ENCODE measurements at regions not wholly inside any gene's neighbourhood (a gene's known extent, or its start where the extent isn't known, plus 50 kb on each side); places are given as distances from the start of the nearest gene placed in this dataset.
"Not testable (repeated sequence)": the region's sequence is repeated elsewhere in the genome, so short reads cannot be mapped to it uniquely, and the experiment has no call there.

- DNase-seq (ENCODE audit: low spot score) = not testable (repeated sequence)
These were observed 200.8 kb downstream of the USP22 start for GRCh38 chr17:20842012-20842411.

GRCh38 chr17:20843261-20843660 is 199.6 kb downstream of the USP22 start:
- not testable (repeated sequence) for DNase-seq (ENCODE audit: low spot score)

GRCh38 chr17:20843799-20844553 is 198.8 kb downstream of the USP22 start:
- DNase-seq (ENCODE audit: low spot score) = peak; percentile 19

- DNase-seq (ENCODE audit: low spot score) = not testable (repeated sequence)
These were observed 193.9 kb downstream of the USP22 start for GRCh38 chr17:20848869-20849443.

- DNase-seq (ENCODE audit: low spot score) = not testable (repeated sequence)
These were observed 191.1 kb downstream of the USP22 start for GRCh38 chr17:20851591-20852238.

- no peak for DNase-seq (ENCODE audit: low spot score)
These were observed 190.4 kb downstream of the USP22 start for GRCh38 chr17:20852239-20852989.

GRCh38 chr17:20852990-20853370 is 189.8 kb downstream of the USP22 start:
- DNase-seq (ENCODE audit: low spot score) = no peak

- DNase-seq (ENCODE audit: low spot score) = not testable (repeated sequence)
These were observed 186.8 kb downstream of the USP22 start for GRCh38 chr17:20855910-20856470.

- DNase-seq (ENCODE audit: low spot score) = not testable (repeated sequence)
These were observed 176.2 kb downstream of the USP22 start for GRCh38 chr17:20866444-20867209.

GRCh38 chr17:20867436-20867937 is 175.3 kb downstream of the USP22 start:
- not testable (repeated sequence) for DNase-seq (ENCODE audit: low spot score)

GRCh38 chr17:20867938-20868661 is 174.7 kb downstream of the USP22 start:
- DNase-seq (ENCODE audit: low spot score) = not testable (repeated sequence)

GRCh38 chr17:20868662-20869007 is 174.2 kb downstream of the USP22 start:
- not testable (repeated sequence) for DNase-seq (ENCODE audit: low spot score)

- not testable (repeated sequence) for DNase-seq (ENCODE audit: low spot score)
These were observed 169.6 kb downstream of the USP22 start for GRCh38 chr17:20873173-20873572.

- DNase-seq (ENCODE audit: low spot score) = not testable (repeated sequence)
These were observed 169.0 kb downstream of the USP22 start for GRCh38 chr17:20873688-20874328.

GRCh38 chr17:20877384-20877783 is 165.4 kb downstream of the USP22 start:
- DNase-seq (ENCODE audit: low spot score) = not testable (repeated sequence)

- no peak for DNase-seq (ENCODE audit: low spot score)
These were observed 152.5 kb downstream of the USP22 start for GRCh38 chr17:20890338-20890737.

GRCh38 chr17:20895426-20895825 is 147.4 kb downstream of the USP22 start:
- not testable (repeated sequence) for DNase-seq (ENCODE audit: low spot score)

GRCh38 chr17:20896153-20896649 is 146.6 kb downstream of the USP22 start:
- peak; percentile 56 for DNase-seq (ENCODE audit: low spot score)

- not testable (repeated sequence) for DNase-seq (ENCODE audit: low spot score)
These were observed 144.1 kb downstream of the USP22 start for GRCh38 chr17:20898726-20899125.

GRCh38 chr17:20902496-20902895 is 140.3 kb downstream of the USP22 start:
- DNase-seq (ENCODE audit: low spot score) = not testable (repeated sequence)
